ENCODE measurements at regions not wholly inside any gene's neighbourhood (a gene's known extent, or its start where the extent isn't known, plus 50 kb on each side); places are given as distances from the start of the nearest gene placed in this dataset.

GRCh38 chr6:153645326-153645725, 393.7 kb upstream of the OPRM1 start:
- TF ChIP-seq GATA2 (IDR thresholded peaks at IDR 0.05; ENCODE audit: low read depth, low read length): no peak
- TF ChIP-seq GATA3 (IDR thresholded peaks at IDR 0.05; ENCODE audit: low read depth, low read length): no peak

All from SH-SY5Y (cell line).